ENCODE measurements at regions not wholly inside any gene's neighbourhood (a gene's known extent, or its start where the extent isn't known, plus 50 kb on each side); places are given as distances from the start of the nearest gene placed in this dataset. TPM values are rescaled to one million over a fixed set of nuclear protein-coding genes. Genes with fewer than 3 reads are reported as not detected.

Small RNA genes in the stretch of these regions (small RNA-seq; reads per million reads assigned to genes)
- gene AC026402.1: not detected
